Non-pigmented ciliary epithelial cell (primary cell): ENCODE measurements at regions not wholly inside any gene's neighbourhood (a gene's known extent, or its start where the extent isn't known, plus 50 kb on each side); places are given as distances from the start of the nearest gene placed in this dataset.

ENCODE experiments used
- DNase-seq: peaks from one replicate; pipeline ENCODE4 v3.0.0-alpha.2; 2010; ENCODE audit warnings: low read depth

DNA sequence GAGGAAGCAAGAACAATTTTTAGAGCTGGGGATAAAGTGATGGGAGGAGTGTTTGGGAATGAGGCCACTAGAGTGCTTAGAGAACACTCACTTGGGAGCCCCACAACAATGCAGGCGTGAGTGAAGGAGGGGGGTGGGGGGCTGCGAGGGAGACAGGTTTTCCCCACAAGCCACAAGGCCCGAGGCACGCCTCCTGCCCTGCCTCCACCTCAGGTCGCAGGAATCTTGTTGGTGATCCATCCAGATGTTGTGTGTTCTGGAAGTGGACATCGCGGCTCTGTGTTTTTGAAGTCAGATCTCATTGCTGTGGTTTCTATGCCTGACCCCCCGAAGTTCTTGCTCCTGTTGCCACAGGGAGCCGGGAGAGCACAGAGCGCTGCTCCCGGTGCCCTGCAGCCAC lies 178.0 kb upstream of the BMPER start:
- DNase-seq = no peak

DNA sequence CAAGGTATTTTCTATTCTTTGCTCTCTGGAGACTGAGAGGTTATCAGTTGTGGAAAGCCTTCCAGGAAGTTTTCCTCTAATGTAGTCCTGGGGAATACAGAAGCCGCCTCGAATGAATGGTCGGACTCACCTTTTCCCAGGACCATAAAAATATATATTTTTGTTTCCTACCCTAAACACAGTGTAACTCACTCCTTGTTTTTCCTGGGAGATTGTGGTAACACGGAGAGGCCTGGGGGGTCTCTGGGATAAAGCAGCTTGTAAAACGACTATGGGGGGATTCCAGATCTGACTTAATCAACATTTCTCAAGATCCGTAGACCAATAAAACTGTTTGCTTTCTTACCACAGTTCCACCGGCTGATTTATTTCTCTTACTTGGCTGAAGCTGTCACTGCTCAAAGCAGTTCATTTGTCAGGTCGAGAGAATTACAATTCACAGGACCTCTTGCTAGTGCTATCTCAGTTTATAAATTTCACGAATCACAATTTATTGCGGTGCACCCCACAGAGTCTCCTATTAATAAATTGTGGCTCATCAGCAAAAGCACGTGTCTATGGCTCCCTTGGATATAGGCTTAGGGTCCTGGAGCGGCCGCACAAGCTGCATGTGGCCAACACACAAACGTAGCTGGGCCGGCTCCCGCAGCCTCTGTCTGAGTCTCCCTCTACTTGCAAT lies 176.3 kb upstream of the BMPER start:
- no peak for DNase-seq

DNA sequence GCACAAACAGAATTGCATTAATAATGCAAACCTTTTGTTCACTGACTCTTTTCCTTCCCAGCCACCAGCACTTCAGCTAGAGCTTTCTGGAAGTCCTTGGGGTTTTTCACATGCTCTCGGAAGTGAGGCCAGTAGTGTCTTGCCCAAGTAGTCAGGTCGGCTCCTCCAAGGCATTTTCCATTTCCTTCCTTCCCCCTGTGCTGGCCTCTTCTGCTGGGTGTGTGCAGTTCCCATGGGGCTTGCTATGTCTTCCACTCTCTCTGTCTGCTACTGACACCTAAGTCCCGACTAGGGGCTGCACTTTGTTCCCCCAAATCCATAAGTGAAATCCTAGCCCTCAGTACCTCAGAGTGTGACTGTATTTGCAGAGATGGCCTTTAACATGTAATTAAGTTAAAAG lies 175.6 kb upstream of the BMPER start:
- no peak for DNase-seq

DNA sequence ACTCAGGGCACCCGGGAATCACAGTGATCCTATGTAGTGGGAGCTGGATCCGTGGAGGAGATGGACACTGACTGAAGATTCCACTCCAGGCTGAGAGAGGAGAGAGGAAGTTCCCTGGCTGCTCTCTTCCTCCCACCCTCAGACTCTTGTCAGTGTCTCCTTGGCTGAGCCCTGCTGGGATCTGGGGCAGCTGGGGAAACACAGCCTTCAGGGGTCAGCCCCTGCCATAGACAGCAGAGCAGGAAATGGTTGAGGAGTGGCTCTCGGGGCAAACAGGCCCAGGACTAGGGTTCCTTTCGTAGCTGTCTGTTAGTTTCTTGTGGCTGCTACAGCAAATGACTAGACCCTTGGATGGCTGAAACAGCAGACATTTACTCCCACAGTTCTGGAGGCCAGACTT lies 174.4 kb upstream of the BMPER start:
- no peak for DNase-seq

DNA sequence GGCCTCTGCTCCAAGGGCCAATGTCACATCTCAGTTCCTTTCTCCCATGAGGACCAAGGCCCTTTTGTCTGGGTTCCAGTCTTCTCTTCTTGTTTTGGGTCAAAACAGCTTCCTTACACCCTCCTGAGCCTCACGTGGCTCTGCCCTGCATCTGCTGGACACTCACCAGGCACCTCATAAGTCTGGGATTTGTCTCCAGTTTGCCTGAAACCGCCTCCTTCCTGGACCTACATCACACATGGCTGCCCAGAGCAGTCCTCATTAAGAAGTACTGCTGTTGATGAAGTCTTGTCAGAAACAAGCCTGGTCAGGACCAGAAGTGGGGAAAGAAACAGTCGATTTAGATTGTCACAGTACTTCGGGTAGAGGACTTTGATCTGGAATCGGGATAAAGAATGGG lies 173.4 kb upstream of the BMPER start:
- no peak for DNase-seq

DNA sequence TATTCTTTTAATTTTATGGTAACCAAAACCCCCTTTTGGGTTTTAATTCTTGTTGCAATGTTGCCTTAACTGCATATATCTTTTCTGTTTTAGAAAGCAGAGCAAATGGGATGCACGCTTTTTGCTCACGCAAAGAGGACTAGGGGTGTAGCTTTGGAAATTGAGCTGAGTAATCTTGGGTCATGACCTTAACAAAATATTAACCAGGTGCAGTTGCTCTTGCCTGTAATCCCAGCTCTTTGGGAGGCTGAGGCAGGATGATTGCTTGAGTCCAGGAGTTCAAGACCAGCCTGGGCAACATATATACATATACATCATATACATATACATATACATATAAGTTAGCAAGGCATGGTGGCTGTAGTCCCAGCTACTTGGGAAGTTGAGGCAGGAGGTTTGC lies 172.9 kb upstream of the BMPER start:
- DNase-seq = no peak

DNA sequence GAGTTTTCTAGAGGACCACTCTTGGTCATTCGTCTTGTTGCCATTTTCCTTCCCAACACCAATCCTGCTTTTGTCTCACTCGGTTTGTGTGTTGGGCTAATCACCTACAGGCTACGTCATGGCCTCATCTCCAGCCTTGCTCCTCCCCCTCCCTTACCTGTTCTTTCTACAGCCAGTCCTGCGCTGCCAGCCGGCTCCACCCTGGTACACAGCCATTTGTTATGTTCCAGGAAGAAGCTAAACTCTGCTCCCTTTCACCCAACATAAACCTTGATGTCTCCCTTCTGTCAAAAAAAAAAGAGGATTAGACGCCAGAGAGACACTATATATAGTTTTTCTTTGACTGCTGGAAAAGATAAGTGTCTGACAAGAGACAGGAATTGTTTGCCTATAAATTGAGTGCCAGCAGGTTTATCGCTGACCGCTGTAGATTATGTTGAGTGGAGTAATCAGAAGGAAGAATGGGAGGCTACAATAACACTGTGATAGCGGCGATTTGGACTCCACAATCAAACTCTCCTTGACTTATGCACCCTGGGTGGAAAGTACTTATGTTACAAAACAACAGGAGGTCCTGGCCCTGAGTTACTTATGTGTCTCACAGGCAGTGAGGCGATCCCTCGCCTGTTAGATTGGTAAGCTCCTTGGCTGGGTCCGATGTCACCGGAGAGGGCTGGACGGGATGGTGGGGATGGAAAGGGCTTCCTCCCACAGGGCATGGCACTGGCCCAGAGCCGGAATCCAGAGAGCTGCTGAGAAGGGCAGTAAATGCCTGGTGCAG lies 171.3 kb upstream of the BMPER start:
- DNase-seq = no peak

DNA sequence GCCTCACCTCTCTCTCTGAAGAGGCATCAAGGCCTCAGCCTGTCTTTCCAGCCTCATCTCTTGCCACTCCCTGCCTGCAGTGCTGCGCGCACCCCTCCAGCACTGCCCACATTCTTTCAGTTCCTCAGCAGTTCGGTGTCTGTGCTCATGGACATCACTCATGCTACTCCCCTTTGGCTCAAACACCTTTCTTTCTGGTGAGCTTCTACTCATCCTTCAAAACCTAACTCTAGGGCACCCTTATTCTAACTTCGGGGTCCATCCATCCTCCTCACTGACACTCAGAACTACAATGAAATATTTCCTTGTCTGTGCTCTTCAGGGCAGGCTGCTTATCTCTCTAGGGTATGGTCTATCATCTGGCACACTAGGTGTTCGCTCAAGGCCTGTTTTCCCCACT lies 169.9 kb upstream of the BMPER start:
- DNase-seq = no peak

DNA sequence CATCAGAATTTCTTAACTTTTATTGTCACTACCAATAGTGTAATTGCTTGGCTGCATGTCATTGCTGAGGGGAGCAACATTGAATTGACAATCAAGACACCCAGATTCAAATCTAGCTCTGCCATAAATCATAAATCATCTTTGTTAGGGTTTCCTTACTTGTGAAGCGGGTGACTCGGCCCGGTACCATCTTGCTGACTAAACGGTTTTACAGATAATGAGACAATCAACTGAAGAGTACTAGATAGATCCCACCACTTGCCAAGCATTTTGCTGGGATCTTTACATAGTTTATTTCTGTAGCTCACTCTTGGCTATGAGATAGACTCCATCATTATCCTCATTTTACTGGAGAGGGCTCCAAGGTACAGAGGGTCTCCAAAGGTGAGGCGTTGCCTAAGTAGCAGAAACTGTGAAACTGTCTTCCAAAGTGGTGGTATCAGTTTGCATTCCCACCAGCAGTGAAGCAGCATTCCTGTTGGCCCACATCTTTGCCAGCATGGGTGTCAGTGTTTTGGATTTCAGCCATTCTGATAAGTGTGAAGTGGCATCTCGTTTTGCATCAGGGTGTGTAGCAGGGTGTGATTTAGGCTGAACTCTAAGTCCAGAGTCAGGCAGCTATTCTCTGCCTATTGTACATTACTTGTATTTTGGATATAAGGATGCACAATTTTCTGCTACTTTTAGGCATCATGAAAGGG lies 168.7 kb upstream of the BMPER start:
- no peak for DNase-seq

DNA sequence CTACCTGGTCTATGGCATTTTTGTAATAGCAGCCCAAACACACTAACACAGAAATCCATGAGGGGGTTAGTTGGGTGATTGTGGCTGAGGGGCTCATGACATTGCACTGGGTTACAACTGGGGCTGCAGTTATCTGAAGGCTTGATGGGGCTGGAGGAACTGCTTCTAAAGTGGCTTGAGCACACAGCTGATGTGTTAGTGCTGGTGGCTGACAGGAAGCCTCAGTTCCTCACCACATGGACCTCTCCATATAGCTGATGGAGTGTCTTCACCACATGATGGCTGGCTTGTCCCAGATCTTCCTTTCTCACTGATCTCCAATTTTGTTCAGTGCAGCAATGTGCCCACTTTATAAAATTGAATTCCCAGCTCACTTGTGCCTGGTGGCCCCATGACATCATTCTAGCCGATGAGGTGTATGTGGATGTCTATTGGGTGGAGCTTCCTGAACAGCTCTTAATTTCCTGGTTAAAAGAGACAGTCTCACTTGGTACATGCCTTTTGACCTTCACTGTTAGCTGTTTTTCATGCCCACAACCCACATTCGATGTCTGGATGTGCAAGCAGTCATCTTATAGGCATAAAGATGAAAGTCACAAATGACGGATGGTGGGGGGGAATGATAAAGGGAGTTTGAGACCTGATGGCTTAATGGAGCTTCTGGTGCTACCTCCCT lies 166.9 kb upstream of the BMPER start:
- no peak for DNase-seq

DNA sequence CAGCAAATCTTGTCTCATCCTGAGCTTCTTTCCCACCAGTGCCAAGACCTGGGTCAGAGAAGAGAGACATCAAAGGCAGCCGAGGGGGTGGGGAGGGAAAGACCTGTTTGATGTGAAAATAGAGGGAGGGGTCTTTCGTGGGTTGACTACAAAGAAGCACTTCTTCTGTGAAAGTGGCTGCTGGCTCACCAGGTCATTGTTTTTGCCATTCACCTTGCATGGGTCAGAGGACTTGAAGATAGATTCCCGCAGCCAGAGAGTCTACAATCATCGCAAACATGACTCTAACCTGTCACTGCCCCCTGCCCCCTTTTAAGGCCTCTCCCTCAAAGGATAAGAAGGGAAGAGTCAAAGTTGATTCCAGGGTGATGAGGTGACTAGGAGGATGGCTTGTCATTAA lies 166.1 kb upstream of the BMPER start:
- DNase-seq = no peak

DNA sequence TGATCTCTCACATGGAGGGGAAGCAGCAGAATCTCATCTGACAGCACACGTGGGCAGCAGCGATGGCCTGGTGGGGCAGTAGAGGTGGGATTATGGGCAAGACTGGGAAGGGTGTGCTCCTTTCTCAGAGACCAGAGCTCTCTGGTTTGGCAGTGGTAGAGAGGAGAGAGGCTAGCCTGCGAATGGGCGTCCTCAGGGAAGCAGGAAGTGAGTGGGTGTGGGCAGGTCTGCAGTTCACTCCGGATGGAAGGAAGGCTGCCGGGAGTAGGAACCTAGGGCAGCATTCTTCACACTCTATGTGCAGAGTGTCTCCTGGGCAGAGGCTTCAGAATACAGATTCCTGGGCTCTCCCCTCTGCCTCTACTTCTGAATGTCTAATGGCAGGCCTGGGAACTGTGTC lies 162.8 kb upstream of the BMPER start:
- no peak for DNase-seq

DNA sequence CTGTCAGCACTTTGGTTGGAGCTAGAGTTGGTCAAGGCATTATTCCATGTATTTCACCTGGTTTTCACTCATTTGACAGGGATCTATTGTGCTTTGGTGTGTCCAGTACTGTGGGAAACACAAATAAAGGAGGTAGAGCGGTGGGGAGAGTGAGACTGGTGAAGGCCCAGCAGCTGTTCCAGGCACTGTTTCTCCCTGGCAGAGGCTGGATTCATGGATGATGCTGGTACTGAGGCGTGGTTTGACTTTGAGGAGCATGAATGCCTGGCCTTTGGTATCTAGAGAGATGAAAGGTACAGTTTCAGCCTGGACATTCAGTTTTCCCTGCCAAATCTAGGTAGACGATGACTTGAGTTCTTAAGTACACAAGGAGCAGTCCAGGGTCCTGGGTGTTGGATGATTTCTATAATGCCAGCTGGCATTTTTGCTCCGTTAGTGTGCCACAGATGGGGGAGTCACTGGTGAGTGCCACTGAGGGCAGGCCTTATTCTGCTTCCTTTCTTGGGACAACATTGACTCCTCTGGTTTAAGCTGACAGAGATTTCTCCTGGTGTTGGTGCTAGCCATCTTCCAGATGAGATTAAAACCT lies 162.2 kb upstream of the BMPER start:
- no peak for DNase-seq

DNA sequence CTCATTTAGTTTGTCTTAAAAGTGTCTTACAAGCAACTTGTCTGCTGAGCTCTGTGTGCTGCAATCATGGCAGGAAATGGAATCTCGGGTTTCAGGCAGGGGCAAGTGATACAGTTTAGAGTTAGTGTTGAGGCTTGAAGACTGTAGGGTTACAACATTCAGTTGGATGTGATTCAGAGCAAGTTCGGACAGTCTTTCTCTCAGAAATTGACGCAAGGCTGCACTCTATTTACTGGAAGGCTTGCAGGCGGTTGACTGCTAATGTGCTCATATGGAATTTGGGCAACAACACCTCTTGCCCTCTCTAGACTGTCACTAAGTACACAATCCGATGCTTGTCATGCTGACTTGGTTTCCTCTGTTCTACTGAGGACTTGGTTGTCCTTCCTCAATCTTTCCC lies 161.7 kb upstream of the BMPER start:
- peak; percentile 68 for DNase-seq

DNA sequence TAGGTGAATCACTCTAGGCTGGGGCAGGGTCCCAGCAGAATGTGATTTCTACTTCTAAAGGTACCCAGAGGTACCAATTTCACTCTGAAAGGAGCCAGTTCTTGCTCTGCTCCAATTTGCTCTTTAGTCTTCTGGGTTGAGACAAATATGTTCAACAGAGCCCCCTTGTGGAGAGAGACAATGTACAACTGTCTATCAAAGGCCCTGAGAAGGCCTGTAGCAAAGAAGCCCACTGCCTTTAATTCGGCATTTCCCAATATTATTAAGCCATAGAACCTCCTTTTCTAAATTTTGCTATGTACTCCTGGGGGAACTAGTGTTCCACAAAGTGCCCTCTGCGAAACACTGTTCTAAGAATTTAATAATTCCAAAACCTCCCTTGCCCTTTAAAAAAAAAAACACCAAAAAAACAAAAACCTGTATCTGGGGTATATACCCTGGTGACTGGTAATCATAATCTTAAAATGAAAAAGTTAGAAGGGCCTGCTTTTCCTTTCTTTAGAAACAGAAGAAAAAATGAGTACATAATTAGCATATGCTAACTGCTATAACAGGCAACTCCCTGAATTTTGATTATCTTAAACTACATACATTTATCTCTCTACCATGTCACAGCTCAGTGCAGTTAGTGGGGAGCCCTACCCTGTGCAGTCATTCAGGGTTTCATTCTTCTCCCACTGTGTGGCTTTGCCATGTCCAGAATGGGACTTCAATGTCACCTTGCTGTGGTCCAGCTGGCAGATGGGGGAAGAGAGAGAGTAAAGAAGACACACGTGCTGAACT lies 160.9 kb upstream of the BMPER start:
- DNase-seq = no peak

DNA sequence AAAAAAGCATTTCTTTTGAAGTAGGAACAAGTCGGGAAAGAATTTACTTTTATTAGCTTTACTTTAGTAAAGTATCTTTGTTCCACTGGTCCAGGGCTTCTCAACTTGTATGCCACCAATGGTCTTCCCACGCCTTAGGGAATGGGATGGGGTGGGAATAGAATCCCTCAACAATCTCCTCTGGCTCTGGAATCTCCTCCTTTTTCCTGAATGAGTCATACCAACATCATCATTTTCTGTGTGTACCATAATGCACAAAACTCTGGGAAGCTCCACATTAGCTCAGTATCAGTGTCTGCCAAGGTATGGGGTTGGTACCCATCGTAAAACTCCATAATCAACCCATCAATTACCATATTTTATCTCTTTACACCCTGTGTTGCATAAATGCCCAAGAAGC lies 159.4 kb upstream of the BMPER start:
- no peak for DNase-seq

DNA sequence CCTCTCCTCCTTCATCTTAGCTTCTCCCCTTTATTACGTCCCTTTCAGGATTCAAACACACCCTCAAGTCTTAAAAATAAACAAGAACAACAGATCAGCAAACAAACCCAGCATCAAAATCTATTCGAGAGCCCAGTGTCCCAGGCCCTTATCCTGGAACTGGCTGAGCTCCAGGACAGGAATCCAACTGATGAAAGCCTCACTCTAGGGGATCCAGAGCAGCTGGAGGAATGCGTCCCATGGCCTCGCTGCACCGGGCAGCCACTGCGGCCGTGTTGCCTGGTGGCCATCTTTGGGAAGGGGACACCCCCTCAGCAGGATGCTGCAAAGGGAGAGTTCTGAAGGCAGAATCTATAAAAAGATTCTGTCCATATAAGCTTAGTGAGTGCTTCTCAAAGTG lies 156.5 kb upstream of the BMPER start:
- no peak for DNase-seq

DNA sequence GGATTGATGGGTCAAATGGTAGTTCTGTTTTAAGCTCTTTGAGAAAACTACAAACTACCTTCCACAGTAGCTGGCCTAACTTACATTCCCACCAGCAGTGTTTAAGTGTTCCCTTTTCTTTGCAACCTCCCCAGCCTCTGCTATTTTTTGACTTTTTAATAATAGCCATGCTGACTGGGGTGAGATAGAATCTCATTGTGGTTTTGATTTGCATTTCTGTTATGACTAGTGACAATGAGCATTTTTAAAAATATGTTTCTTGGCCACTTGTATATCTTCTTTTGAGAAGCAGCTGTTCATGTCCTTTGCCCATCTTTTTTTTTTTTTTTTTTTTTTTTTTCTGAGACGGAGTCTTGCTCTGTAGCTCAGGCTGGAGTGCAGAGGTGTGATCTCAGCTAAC lies 155.2 kb upstream of the BMPER start:
- DNase-seq = no peak

DNA sequence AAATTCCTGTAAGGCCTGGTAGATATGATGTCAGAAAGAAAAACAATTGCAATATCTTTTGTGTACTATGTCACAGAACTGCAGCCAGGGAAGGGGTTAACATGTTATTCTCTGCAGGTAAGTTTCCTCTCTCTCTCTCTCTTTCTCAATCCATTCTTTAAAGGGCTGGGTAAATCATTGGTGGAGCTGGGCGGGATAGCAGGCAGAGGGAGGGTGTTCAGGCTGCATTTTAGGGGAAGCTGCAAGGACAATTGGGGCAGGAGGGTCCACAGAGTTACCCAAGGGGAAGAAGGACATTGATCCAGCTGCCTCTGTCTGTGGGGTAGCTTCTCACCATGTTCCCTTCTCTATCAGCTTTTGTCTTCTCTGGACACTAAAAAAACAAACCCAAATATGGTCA lies 153.9 kb upstream of the BMPER start:
- no peak for DNase-seq

DNA sequence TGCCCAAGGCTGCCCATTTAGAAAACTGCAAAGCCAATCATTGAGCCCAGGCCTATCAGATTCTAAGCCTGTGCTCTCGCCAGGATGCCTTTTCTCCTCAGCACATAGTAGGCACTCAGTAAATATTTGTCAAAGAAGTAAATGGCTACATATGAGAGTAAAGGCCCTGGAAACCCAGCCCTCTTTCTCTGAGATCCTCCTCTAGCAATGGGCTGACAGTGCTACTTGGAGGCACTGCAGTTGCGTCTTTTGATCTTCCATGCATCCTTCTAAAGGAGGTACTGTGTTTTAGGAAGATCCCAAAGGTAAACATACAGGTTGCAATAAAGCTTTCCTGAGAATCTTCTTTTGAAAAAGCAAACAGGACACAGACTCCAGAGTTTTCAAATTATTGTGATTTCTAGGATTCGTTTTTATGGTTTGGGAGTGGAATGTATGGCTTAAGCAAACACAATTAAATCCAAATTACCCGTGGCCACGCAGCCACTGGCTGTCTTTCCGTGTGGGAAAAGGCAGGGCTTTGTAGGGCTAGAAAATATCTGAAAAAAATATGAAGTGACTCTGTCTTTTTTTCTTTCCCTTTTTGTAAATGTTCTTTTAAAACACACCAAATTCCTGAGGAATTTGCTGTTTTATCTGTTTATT lies 151.3 kb upstream of the BMPER start:
- DNase-seq = no peak
